ENCODE measurements at regions not wholly inside any gene's neighbourhood (a gene's known extent, or its start where the extent isn't known, plus 50 kb on each side); places are given as distances from the start of the nearest gene placed in this dataset.

DNA sequence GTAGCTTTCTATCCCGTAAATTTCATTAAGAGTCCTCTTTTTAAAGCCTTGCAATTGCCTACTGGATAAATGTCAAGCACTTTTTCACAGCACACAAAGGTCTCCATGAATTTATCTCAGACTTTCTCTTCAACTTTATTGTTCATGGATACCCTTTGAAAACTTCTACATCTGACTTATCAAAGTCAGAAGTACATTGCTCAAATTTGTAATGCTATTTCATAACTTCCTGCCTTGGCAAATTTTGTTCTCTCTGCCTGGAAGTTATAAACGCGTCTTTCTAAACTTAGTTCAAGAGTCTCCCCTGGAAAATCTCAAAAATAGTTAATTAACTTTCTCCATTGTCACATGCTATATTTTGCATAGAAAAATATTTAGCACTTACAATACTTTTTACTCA, 55.9 kb upstream of the RERGL start:
- Mint-ChIP-seq H3K27me3 (no peaks in the 10 kb centered on the region), H3K4me3 (no peak overlapping the region), H3K36me3 (ENCODE audit: low read depth) (no peaks in the 10 kb centered on the region), H3K27ac (no peak overlapping the region), H3K9me3 (no peaks in the 10 kb centered on the region), H3K4me1 (ENCODE audit: low read depth) (no peaks in the 10 kb centered on the region)
- DNase-seq = no peak

DNA sequence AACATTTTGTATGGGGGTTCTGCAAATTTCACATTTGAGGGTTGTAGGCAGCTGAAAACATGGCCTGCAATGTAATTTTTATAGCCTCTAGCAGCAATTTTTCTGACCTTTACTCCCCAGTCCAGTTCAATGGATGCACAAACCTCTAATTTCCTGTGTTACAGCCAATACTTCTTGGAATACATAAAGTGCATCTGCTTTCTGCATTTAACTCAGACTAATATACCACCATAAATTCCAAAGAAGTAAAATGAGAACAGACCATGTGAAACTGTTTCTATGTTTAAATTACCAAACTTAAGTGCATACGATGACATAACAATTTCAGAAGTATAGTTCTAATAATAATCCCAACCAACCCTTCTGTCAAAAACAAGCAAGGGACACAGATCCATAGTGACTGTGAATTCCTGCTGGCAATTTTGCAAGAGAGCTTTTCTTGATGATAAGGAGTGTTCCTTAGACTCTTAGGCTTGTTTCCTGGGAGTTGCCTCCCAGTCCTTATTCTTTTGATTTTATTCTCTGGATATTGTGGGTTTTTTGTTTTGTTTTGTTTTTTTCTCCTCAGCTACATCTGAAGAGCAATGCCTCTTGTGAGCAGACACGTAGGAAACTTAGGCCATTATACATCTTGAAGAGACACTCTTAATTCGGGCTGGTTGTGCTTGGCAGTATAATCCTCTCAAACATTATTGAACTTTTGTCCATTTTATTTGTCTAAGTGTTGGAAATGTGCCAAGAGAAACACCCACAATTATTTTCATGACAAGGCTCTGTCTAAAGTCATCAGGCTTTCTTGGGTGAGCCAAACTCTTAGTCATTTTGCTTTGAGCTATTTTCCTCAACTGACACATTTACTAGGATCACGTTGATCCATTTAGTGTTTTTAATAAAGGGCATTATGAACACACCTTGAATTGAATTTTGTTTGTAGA, 51.3 kb upstream of the RERGL start:
- Mint-ChIP-seq H3K4me3 (no peak overlapping the region), H3K27me3 (no peaks in the 10 kb centered on the region), H3K36me3 (ENCODE audit: low read depth) (no peaks in the 10 kb centered on the region), H3K4me1 (ENCODE audit: low read depth) (no peaks in the 10 kb centered on the region), H3K27ac (no peak overlapping the region), H3K9me3 (no peaks in the 10 kb centered on the region)
- no peak for DNase-seq

DNA sequence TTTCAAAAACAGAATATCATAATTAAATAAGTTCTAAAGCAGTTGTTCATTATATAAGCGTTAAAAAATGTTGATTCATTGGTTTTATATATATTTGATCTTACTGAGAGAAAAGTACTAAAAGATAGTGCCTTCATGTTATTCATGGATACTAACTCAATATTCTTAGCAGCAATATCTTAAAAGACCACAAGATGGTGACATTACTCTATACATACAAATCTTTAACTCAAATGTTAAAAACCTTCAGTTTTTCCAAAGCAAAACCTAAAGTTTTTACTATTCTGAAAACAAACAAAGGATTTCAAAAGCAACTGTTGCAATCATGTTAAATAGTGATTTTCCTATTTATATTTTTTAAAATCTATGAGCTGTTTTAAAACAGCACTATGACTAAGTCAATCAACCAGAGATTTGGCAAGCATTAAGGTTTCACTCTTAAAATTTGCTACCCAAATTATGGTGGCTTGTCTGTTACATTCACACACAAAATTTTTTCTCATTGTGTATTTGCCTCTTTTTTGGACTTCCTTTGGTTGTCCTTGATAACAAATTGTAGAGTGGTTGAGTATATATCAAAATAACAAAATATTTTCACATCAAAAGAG, 50.1 kb upstream of the RERGL start:
- no peaks in the 10 kb centered on the region for H3K27me3 Mint-ChIP-seq
- no peak overlapping the region for H3K27ac Mint-ChIP-seq
- no peaks in the 10 kb centered on the region for H3K9me3 Mint-ChIP-seq
- H3K4me1 Mint-ChIP-seq (ENCODE audit: low read depth) = no peaks in the 10 kb centered on the region
- no peak overlapping the region for H3K4me3 Mint-ChIP-seq
- DNase-seq = no peak
- H3K36me3 Mint-ChIP-seq (ENCODE audit: low read depth) = no peaks in the 10 kb centered on the region
